H1 (cell line): ENCODE measurements at regions not wholly inside any gene's neighbourhood (a gene's known extent, or its start where the extent isn't known, plus 50 kb on each side); places are given as distances from the start of the nearest gene placed in this dataset.

Source experiments
- CTCF ChIA-PET: fragments of 300-600 bp; sonication (Branson Sonifier 250); formaldehyde crosslinking; loops from one replicate; lab custom pipeline; 2021; ENCODE audit not compliant: partially characterized antibody; lab: Charles Lee
- POLR2A ChIA-PET: fragments of 300-600 bp; sonication (Branson Sonifier 250); formaldehyde crosslinking; loops from one replicate; lab custom pipeline; 2021; ENCODE audit warnings: inconsistent platforms; ENCODE audit not compliant: partially characterized antibody; lab: Charles Lee
- DNase-seq, 2 experiments: peaks; one replicate each; pipeline versions ENCODE4 v3.0.0 to v3.0.0-alpha.2; 2010 to 2022; ENCODE audit warnings: low spot score in 2 of 2, low read depth in 1 of 2, mixed read lengths in 1 of 2
- FAIRE-seq: peaks from 2 replicates; lab custom pipeline; 2011; peaks lifted over from hg19 to GRCh38; lab: Jason Lieb, UNC
- H2AFZ ChIP-seq: 2 replicates; pipeline ENCODE4 v1.8.1; 2012; ENCODE audit warnings: low read length, inconsistent platforms
- H2AK5ac ChIP-seq: 2 replicates; pipeline ENCODE4 v1.6.1; 2013; ENCODE audit warnings: low read depth, low read length
- H2BK120ac ChIP-seq: replicated peaks from 2 replicates; pipeline ENCODE3; 2013; ENCODE audit warnings: low read depth, low read length, inconsistent platforms
- H2BK12ac ChIP-seq: 2 replicates; pipeline ENCODE4 v1.6.1; 2013; ENCODE audit warnings: low read depth, low read length
- H2BK15ac ChIP-seq: 2 replicates; pipeline ENCODE4 v1.6.1; 2013; ENCODE audit warnings: low read length
- H2BK20ac ChIP-seq: 2 replicates; pipeline ENCODE4 v1.6.1; 2013; ENCODE audit warnings: low read length
- H2BK5ac ChIP-seq: 2 replicates; pipeline ENCODE4 v1.6.1; 2013; ENCODE audit warnings: low read depth, low read length
- H3K14ac ChIP-seq: 2 replicates; pipeline ENCODE4 v1.6.1; 2013; ENCODE audit warnings: inconsistent platforms; ENCODE audit not compliant: insufficient read length
- H3K18ac ChIP-seq: 2 replicates; pipeline ENCODE4 v1.6.1; 2013; ENCODE audit warnings: low read length; ENCODE audit errors: extremely low read depth
- H3K23ac ChIP-seq: 2 replicates; pipeline ENCODE4 v1.6.1; 2013; ENCODE audit warnings: inconsistent platforms; ENCODE audit not compliant: insufficient read length
- H3K23me2 ChIP-seq: 2 replicates; pipeline ENCODE4 v1.6.1; 2013; ENCODE audit warnings: low read depth, low read length
- H3K27ac ChIP-seq: 2 replicates; pipeline ENCODE4 v1.6.1; 2011; ENCODE audit warnings: low read depth, low read length, inconsistent platforms
- H3K27me3 ChIP-seq, 4 experiments: replicated peaks in 1 of 4; 1 replicate in 1 of 4; 2 replicates in 3 of 4; pipeline versions ENCODE4 v1.6.1 to v1.8.1; 2011 to 2013; ENCODE audit warnings: low read length in 3 of 4, mild to moderate bottlenecking in 3 of 4, inconsistent platforms in 2 of 4, mixed read lengths in 2 of 4, moderate library complexity in 1 of 4; ENCODE audit not compliant: control insufficient read depth in 3 of 4, insufficient read depth in 3 of 4; ENCODE audit errors: extremely low read depth in 1 of 4
- H3K36me3 ChIP-seq, 4 experiments: 2 replicates each; pipeline versions ENCODE4 v1.6.1 to v1.8.1; 2011 to 2013; ENCODE audit warnings: mild to moderate bottlenecking in 4 of 4, low read length in 3 of 4, moderate library complexity in 2 of 4, control low read depth in 1 of 4, inconsistent platforms in 1 of 4; ENCODE audit not compliant: insufficient read depth in 4 of 4, control insufficient read depth in 2 of 4
- H3K4ac ChIP-seq: replicated peaks from 2 replicates; pipeline ENCODE3; 2013; ENCODE audit warnings: low read length, low read depth, mixed read lengths, inconsistent platforms; ENCODE audit not compliant: insufficient read length
- H3K4me1 ChIP-seq, 4 experiments: replicated peaks in 1 of 4; 1 replicate in 1 of 4; 2 replicates in 3 of 4; pipeline versions ENCODE4 v1.6.1 to v1.8.1; 2011 to 2013; ENCODE audit warnings: low read length in 3 of 4, inconsistent platforms in 2 of 4, mixed read lengths in 1 of 4; ENCODE audit not compliant: insufficient read depth in 4 of 4, control insufficient read depth in 3 of 4
- H3K4me2 ChIP-seq, 2 experiments: 2 replicates each; pipeline versions ENCODE4 v1.6.1 to v1.8.1; 2011 to 2013; ENCODE audit warnings: low read depth in 2 of 2, low read length in 2 of 2, control low read depth in 1 of 2, inconsistent platforms in 1 of 2, mild to moderate bottlenecking in 1 of 2; ENCODE audit not compliant: insufficient read depth in 1 of 2
- H3K4me3 ChIP-seq, 4 experiments: fragments of 200-600, 300-600 bp in 1 of 4; sonication (generic), shearing (Covaris generic), sonication (Bioruptor Twin) in 1 of 4; 2 replicates each; pipeline versions ENCODE4 v1.5.1 to v1.8.1; 2011 to 2016; ENCODE audit warnings: low read length in 4 of 4, low read depth in 3 of 4, control low read depth in 2 of 4, inconsistent platforms in 2 of 4, mild to moderate bottlenecking in 2 of 4, mixed read lengths in 1 of 4, moderate library complexity in 1 of 4; ENCODE audit not compliant: insufficient read depth in 2 of 4; ENCODE audit errors: extremely low read depth in 1 of 4
- H3K56ac ChIP-seq: replicated peaks from 2 replicates; pipeline ENCODE3; 2013; ENCODE audit warnings: low read depth, mild to moderate bottlenecking, mixed read lengths, low read length, inconsistent platforms; ENCODE audit not compliant: insufficient read length
- H3K79me1 ChIP-seq: 2 replicates; pipeline ENCODE4 v1.6.1; 2013; ENCODE audit warnings: low read depth, low read length, control low read depth
- H3K79me2 ChIP-seq, 2 experiments: 2 replicates each; pipeline versions ENCODE4 v1.6.1 to v1.8.1; 2012 to 2013; ENCODE audit warnings: low read length in 2 of 2, mild to moderate bottlenecking in 2 of 2, inconsistent platforms in 1 of 2; ENCODE audit not compliant: insufficient read depth in 2 of 2, control insufficient read depth in 1 of 2
- H3K9ac ChIP-seq, 4 experiments: replicated peaks in 1 of 4; 1 replicate in 1 of 4; 2 replicates in 3 of 4; pipeline versions ENCODE4 v1.6.1 to v1.8.1; 2011 to 2013; ENCODE audit warnings: low read depth in 3 of 4, low read length in 3 of 4, control low read depth in 2 of 4, mild to moderate bottlenecking in 2 of 4, moderate library complexity in 2 of 4, inconsistent platforms in 1 of 4; ENCODE audit errors: extremely low read depth in 1 of 4
- H3K9me3 ChIP-seq, 2 experiments: 2 replicates each; pipeline versions ENCODE4 v1.6.1 to v1.8.1; 2012 to 2013; ENCODE audit warnings: mild to moderate bottlenecking in 2 of 2, moderate library complexity in 2 of 2, control low read depth in 1 of 2, inconsistent platforms in 1 of 2, low read depth in 1 of 2, low read length in 1 of 2, mixed read lengths in 1 of 2; ENCODE audit not compliant: insufficient read depth in 2 of 2
- H4K20me1 ChIP-seq, 2 experiments: replicated peaks in 1 of 2; 2 replicates each; pipeline versions ENCODE3 to v1.8.1; 2011 to 2013; ENCODE audit warnings: inconsistent platforms in 2 of 2, low read length in 2 of 2, mild to moderate bottlenecking in 1 of 2; ENCODE audit not compliant: insufficient read depth in 2 of 2, control insufficient read depth in 1 of 2
- H4K5ac ChIP-seq: 2 replicates; pipeline ENCODE4 v1.6.1; 2013; ENCODE audit warnings: low read length, low read depth, mixed read lengths, inconsistent platforms; ENCODE audit not compliant: insufficient read length
- H4K8ac ChIP-seq: 2 replicates; pipeline ENCODE4 v1.8.0; 2013; ENCODE audit warnings: mild to moderate bottlenecking, moderate library complexity, low read length, inconsistent platforms; ENCODE audit not compliant: insufficient read depth; ENCODE audit errors: extremely low read depth
- H4K91ac ChIP-seq: replicated peaks from 2 replicates; pipeline ENCODE3; 2013; ENCODE audit warnings: low read length, mixed read lengths, inconsistent platforms; ENCODE audit not compliant: insufficient read length
- EGR1 ChIP-seq: IDR thresholded peaks from 2 replicates; pipeline ENCODE4 v1.6.1; 2011; ENCODE audit warnings: low read depth, low read length, borderline replicate concordance
- GABPA ChIP-seq: IDR thresholded peaks from 2 replicates; pipeline ENCODE4 v1.6.1; 2011; ENCODE audit warnings: mild to moderate bottlenecking, low read length, moderate library complexity, borderline replicate concordance; ENCODE audit not compliant: insufficient read depth
- HDAC6 ChIP-seq: IDR thresholded peaks from one replicate; pipeline ENCODE4 v1.7.1; 2012; ENCODE audit warnings: low read depth, mild to moderate bottlenecking, inconsistent platforms, low read length, moderate library complexity
- RNF2 ChIP-seq: fragments of 200-900, 300-1000 bp; sonication (generic); IDR thresholded peaks from 2 replicates; pipeline ENCODE4 v1.7.1; 2016; ENCODE audit warnings: borderline replicate concordance, low read depth, mild to moderate bottlenecking, antibody characterized with exemption, low read length; ENCODE audit not compliant: poor library complexity, severe bottlenecking; ENCODE audit errors: missing control alignments
- SIX5 ChIP-seq: IDR thresholded peaks from 2 replicates; pipeline ENCODE4 v1.6.1; 2011; ENCODE audit warnings: mild to moderate bottlenecking, low read depth, low read length
- TBP ChIP-seq: IDR thresholded peaks from 2 replicates; pipeline ENCODE4 v1.6.1; 2011; ENCODE audit warnings: low read depth, low read length, improper control_type of control experiment
- WGBS, 2 experiments: shearing (Covaris generic) in 1 of 2; methylation state at CpG; one replicate each; pipeline versions ENCODE4 v1.1.6 to v1.1.7; 2013 to 2015; ENCODE audit warnings: low lambda C conversion rate in 2 of 2, mixed read lengths in 2 of 2, inconsistent platforms in 1 of 2, low coverage in 1 of 2, missing lambda C conversion rate in 1 of 2; ENCODE audit not compliant: insufficient replicate concordance in 2 of 2, insufficient coverage in 1 of 2, insufficient read length in 1 of 2; ENCODE audit errors: extremely low coverage in 1 of 2, missing lambda C conversion rate in 1 of 2; 5-methylcytosine and 5-hydroxymethylcytosine counted together
- TF ChIP-seq, protein P1 (sequence below): IDR thresholded peaks from 2 replicates; pipeline ENCODE4 v1.6.1; 2011; ENCODE audit warnings: low read length, improper control_type of control experiment

DNA sequence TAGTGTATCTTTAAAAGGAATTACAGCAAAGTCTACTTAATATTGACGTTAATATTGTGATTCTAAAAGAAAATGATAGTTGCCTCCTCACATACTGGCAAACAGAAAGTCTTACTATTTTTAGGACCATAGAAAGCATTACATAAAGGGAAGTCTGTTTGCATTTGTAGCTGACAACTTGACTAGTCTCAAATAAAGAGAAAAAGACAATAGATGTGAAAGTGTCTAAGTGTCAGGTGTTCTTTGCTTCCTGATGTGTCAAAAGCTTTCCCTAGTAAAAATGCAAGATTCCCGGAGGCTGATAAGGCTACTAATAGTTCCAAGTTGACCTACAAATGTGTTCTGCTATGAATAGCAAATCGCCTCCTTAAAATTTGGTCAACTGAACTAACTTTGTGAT, 259.7 kb downstream of the CDH10 start:
- ChIA-PET POLR2A (no interaction called here), CTCF (no interaction called here)
- Histone ChIP-seq H2BK120ac (no peak overlapping the region), H4K91ac (no peak overlapping the region), H3K14ac (no peak overlapping the region), H3K36me3 (no peaks in the 10 kb centered on the region), H3K4me1 (peaks cover 0 to 6% (median 0%) of the 10 kb centered on the region in 4 experiments; a peak in 3 of 7 replicates), H3K79me1 (no peaks in the 10 kb centered on the region), H2BK12ac (no peak overlapping the region), H2BK5ac (no peak overlapping the region), H2AFZ (no peak overlapping the region), H3K79me2 (no peaks in the 10 kb centered on the region), H3K23ac (no peak overlapping the region), H3K27me3 (no peaks in the 10 kb centered on the region), H3K4me2 (no peak overlapping the region), H4K8ac (no peak overlapping the region), H3K18ac (no peak overlapping the region), H4K20me1 (no peaks in the 10 kb centered on the region), H3K4ac (no peak overlapping the region), H3K23me2 (no peaks in the 10 kb centered on the region), H3K9ac (no peak overlapping the region), H2AK5ac (no peak overlapping the region), H2BK15ac (no peak overlapping the region), H3K4me3 (no peak overlapping the region), H3K27ac (no peak overlapping the region), H3K9me3 (no peaks in the 10 kb centered on the region; a peak in 1 of 4 replicates), H2BK20ac (no peak overlapping the region), H4K5ac (no peak overlapping the region), H3K56ac (no peak overlapping the region)
- WGBS, 2 experiments: 90% methylated on average over 3 of the region's 3 CpGs; no CpG with 5 or more reads in 1 of the 2 experiments
- DNase-seq (no peak), FAIRE-seq (no peak)
- TF ChIP-seq, protein P1, sequence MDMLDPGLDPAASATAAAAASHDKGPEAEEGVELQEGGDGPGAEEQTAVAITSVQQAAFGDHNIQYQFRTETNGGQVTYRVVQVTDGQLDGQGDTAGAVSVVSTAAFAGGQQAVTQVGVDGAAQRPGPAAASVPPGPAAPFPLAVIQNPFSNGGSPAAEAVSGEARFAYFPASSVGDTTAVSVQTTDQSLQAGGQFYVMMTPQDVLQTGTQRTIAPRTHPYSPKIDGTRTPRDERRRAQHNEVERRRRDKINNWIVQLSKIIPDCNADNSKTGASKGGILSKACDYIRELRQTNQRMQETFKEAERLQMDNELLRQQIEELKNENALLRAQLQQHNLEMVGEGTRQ: no peak
- no peak for TF ChIP-seq GABPA
- TF ChIP-seq HDAC6: no peak
- no peak for TF ChIP-seq EGR1
- no peak for TF ChIP-seq RNF2
- TF ChIP-seq SIX5: no peak
- TF ChIP-seq TBP: no peak
